HPDE6-E6E7 (cell line): ENCODE measurements at regions not wholly inside any gene's neighbourhood (a gene's known extent, or its start where the extent isn't known, plus 50 kb on each side); places are given as distances from the start of the nearest gene placed in this dataset.

Experiments used
- DNase-seq: peaks from one replicate; pipeline ENCODE4 v3.0.0; 2011; ENCODE audit warnings: missing footprints; ENCODE audit errors: extremely low spot score

DNA sequence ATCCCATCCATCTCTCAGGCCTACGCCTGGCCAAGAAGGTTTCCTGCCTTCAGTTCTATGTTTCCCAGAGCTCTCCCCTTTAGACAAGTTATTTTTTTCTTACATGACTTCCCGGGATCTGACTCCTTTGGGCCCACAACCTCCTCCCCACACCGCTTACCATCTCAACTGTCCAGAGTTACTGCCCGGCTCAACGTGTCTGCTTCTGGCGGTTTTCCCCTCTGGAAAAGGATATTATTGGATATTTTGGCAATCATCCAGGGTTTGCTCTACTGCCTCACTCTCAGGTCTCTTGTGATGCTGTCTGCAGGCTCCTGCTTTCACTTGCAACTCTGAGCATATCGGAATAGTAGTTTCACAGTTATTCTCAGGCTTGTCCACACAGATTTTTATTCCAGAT is 318.2 kb upstream of the CAMK1G start:
- DNase-seq = no peak

DNA sequence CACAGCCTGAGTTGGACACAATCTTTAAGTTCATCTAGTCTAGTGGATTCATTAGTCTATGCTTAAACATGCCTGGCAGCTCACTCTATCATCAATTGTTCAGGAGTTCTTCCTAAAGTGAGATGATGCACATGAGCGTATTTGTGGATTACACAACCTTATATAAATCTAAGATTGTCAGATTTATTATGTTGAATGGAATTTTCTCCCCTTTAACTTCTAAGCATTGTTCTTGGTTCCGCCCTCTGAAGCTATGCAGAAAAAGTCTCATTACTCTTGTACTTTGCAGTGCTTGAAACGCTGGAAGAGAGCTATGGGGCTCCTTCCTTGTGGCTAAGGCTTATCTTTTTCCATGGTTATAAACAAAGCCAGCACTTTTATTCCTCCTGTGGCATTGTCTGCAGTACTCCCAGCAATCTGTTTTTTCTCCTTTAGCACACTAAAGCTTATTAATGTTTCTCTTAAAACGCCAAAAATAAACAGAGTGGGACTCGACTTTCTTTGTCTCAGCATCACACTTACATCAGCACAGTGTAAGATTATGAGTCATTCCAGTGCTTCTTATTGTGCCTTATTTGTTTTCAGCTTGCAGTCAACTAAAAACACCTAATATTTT is 316.8 kb upstream of the CAMK1G start:
- DNase-seq = no peak

DNA sequence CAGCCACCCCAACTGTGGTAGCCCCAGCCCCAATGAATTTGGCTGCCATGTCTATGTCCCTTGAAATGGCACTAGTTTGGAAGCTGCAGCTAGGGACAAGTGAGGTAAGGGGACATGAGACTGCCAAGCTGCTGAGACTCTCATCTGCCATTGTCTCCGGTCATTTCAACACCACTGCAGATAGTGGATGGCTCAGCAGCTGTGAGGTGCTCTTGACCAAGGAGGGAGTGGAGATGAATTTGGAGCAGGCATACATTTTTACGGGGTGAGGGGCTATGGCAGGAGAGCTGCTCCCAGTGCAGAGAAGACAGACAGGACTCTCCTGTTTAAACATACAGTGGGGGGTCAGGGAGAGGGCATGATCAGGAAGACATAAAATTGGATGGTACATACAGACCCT is 315.5 kb upstream of the CAMK1G start:
- no peak for DNase-seq

DNA sequence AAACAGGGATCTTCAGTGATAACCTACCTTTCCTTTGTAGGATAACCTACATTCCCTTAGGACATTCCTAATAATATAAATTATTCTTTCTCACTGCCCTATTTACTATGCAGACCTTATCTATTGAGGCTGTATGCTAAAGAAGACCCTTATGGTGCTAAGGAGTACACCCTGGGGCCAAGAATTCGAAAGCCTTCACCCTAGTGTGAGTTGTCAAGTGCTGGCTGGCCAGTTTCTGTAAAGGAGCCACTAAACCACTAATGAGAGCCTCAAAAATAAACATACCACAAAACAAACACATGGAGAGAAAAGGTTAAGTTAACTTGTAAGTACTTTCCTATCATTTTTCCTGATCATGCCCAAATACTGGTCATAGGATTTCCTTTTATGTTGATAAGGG is 315.0 kb upstream of the CAMK1G start:
- no peak for DNase-seq

DNA sequence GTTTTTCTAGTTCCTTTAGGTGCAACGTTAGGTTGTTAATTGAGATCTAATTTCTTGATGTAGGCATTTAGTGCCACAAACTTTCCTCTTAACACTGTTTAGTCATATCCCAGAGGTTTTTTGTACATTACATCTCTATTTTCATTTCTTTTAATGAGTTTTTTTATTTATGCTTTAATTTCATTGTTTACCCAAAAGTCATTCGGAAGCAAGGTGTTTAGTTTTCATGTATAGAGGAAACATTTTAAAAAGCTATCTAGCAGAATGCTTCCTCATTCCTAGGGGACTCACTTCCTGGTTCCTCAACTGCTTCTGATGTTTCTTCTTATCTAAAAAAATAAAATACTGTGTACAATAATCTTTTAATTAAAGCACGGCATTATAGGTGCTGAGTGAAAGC is 307.2 kb upstream of the CAMK1G start:
- no peak for DNase-seq

DNA sequence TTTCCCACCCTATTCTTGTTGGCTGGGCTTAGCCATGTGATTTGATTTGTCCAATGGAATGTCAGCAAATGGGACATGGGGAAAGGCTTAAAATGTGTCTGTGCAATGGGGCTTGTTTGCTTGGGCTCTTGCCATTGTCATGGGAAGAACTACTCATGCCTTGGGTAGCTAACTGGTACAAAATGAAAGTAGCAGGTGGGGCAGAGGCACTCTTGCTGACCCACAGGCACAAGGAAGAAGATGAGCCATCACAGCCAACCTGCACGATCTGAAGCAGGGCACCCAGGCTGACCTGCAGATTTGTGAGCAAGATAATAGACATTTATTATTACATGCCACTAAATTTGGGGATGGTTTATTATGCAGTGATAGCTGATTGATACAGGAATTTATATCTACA is 305.9 kb upstream of the CAMK1G start:
- DNase-seq = no peak

DNA sequence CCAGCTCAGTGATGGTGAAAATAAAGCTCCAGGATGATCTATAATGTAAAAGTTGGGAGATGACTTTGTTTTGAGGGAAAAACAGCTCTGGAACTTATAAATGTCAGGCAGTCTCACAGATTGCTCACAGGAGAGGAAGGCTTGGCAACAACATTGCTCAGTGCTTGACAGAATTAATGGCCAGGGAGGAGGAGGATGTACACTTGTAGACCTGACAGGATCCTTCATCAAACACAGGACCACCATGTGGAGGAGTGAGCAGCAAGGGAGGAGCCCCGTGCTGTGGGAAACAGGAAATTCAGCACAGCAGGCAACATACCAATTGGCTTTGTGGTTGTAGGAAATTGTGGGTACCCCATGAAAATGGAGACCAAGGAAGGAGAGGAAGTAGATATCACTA is 291.8 kb upstream of the CAMK1G start:
- no peak for DNase-seq

DNA sequence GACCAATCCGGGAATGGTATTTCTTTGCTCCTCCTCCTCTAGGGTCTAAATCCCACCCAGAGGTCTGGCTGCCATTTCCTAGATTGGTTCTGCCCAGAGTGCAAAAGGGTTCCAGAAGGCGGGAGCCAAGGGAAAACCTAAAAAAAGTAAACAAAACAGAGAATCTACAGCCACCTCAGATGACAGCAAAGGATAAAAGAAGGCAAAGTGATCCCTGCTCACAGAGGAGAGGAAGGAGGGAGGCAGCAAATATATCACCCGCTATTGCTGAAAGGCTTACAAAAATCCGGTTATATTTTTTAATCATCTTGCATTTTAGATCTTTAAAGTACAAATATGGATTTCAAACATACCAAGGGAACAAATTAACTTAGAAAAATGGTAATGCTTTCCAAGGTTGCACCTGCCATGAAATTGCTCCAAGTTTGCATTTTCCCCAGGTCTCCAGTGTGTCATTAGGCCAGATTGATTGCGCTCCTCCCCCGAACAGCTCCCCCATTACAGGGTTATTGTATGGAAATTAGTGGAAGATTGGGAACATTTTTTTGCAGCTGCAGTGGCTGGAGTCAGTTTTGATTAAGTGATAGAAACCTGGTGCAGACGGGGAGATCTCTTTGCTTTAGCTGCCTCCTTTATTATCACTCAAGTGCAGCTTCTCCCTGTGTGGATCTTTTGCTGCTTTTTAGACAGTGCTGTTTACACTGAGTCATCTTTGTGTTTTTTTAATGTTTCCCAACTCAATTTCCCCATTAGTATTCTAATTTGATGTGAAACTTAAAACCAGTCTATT is 280.5 kb upstream of the CAMK1G start:
- no peak for DNase-seq

GRCh38 chr1:209304166-209304565 is 279.3 kb upstream of the CAMK1G start:
- DNase-seq = no peak

- no peak for DNase-seq
Measured at GRCh38 chr1:209305221-209305954, 278.1 kb upstream of the CAMK1G start.

- DNase-seq = no peak
Measured at GRCh38 chr1:209307846-209308245, 275.7 kb upstream of the CAMK1G start.

GRCh38 chr1:209309198-209309597 is 274.3 kb upstream of the CAMK1G start:
- DNase-seq = no peak

DNA sequence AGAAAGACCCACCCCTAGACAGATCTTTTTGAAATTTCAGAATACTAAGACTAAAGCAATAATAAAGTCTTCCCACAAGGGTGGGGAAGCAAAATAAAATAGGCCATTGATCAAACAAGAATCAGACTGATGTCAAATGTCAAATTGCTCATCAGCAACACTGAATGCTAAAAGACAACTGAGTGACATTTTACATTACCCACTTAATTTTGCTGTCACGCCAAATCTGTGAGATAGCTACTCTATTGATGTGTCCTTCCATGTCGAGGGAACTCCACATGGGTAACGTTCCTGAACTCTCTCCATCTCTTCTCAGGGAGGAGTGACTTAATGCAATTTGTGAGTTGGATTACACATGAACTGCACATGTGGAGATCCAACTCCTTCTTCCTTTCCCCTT is 271.7 kb upstream of the CAMK1G start:
- no peak for DNase-seq

GRCh38 chr1:209316929-209317328 is 266.6 kb upstream of the CAMK1G start:
- no peak for DNase-seq

DNA sequence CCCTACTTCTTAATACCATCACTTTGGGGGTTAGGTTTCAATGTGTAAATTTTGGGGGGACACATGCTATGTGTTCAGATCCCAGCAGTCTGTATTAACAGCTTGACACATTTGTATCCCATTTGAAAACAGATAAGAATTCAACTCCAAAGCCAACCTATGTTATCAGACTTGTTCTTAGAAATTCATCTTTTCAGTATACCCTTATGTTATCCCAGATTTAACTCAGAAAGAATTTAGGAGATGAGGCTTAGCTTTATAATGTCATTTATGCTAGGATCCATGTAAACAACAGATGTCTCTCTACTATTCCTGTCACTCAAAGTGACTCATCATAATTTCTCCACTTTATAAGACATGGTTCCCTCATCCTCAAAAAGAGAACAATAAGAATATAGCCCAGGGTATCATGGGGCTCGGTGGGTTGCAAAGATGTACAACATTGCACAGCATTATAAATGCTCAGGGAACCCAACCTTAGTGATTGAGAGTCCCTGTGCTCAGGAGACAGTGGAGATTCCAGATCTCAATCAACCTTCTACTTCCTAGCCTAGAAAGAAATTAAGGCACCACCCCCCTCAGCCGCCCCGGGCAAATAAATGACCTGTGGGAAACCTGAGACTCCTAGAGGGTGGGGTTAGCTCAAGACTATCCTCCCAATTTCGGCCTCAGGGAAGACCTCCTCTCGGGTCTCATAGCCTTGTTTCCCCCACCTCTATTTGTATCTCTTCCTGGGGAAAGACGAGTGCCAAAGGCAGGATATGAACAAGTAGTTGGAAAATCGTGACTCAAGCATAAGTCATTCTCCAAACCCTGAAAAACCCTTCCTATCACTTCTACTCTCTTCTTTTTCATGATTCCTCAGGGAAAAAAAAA is 265.1 kb upstream of the CAMK1G start:
- peak; percentile 29 for DNase-seq

DNA sequence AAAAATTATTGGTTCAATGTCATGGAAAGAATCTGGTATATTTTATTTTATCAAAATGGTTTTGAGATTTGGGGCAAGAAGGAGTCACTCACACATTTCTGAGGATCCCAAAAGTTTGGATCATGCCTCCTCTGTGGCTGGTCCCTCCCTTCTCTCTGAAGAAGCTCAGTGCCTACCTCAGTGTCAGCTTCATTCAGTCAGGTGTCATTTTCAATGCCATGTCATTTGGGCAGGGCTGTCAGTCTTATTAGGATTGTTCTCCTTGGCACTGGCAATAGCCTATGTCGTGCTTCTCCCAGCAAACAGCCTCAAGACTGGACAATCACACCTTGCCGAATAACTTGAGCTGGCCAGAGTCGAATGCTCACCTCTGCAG is 264.5 kb upstream of the CAMK1G start:
- DNase-seq = peak; percentile 3

GRCh38 chr1:209319549-209319948 is 264.0 kb upstream of the CAMK1G start:
- DNase-seq = peak; percentile 26

DNA sequence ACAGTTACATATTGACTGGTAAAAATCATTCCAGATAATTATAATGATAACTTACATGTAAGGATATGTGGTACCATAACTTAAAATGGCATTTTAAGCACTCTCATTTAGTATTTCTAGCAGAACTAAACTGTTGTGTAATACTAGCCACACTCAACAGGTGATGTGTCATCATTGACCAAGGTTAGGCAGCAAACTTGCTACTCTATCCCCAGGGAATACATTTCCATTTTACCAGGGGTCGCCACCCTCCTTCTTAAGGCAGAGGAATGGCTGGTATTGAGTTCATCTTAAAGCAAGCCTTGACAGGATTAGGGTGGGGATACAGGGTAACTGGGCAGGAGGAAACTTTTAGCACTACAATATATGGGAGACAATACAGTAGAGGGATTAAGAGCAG is 259.8 kb upstream of the CAMK1G start:
- DNase-seq = peak; percentile 70

DNA sequence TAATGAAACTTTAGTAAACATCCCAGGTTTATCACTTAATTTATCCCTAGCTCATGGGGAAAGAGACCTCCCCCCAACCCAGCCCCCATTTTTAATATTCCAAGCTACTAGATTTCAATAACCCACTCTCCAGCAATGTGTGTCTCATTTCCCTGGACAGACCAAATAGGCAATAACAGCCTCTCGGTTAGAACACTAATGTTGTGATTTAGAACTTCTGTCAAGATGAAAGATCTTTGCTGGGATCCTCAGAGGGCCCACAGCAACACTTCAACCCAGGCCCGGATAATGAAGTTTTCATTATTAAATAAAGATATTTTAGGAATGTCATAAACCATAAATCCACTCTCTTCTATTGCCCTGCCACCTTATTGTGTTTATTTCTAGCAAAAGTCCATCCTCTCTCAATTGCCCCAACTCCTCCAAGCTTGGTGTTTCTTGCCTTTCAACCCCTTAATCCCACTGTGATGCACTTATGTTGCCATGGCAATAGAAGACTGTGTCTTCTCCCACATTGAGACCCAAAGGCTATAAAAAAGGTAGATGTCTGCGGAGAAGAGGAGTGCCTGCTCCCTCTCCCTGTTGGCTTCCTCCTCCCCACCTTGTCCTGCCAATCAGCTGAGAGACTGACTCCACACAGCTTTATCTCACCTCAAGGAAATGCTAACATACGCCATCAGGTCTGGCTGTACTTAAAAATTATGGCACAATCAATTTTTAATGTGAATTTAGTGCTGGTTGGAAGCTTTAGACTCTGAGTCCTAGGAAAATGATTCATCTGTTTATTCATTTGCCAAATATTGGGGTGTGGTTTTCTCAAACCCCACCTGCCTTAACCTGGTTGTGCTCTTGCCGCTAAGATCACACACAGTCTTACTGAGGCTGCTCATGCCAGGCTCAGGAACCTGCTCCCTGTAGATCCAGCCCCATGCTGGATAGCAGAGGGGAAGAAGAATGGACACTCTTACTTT is 258.3 kb upstream of the CAMK1G start:
- peak; percentile 41 for DNase-seq

GRCh38 chr1:209326076-209326475 is 257.4 kb upstream of the CAMK1G start:
- DNase-seq = no peak

DNA sequence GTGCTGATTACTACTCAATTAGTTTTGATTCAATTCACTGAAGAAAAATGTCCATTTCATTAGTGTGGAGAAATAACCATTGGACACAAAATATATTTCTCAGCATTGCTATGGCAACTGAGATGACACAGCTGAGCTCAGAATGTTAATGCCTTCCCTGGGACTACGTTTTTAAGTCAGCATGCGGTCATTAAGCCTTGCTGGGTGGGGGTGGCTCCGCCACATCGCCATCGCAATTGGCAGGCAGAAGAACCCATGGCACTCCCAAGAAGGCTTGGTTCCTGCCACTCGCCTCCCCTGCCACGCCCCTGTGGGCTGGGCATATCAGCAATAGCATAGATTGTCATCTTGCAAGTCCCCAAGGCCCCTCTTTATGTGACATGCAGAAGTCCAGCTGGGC is 256.7 kb upstream of the CAMK1G start:
- DNase-seq = no peak
